ENCODE measurements at regions not wholly inside any gene's neighbourhood (a gene's known extent, or its start where the extent isn't known, plus 50 kb on each side); places are given as distances from the start of the nearest gene placed in this dataset.

DNA sequence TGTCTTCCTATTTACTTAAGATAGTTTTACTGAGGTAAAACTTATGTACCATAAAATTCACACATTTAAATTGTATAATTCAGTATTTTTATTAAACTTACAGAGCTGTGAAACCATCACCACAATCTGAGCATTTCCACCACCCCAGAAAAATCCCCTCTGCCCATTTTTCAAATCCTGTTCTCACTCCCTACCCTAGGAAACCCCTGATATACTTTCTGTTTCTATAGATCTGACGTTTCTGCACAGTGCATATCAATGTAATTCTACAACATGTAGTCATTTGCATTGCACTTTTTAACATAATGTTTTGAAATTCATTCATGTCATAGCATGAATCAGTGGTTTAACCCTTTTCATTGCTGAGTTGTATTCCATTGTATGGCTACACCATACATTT, 96.7 kb upstream of the OPRM1 start:
- Mint-ChIP-seq H3K4me1 (no peaks in the 10 kb centered on the region), H3K9me3 (no peaks in the 10 kb centered on the region), H3K27me3 (peaks cover 10% of the 10 kb centered on the region), H3K27ac (no peak overlapping the region), H3K4me3 (no peak overlapping the region)
- DNase-seq, result no peak
- ATAC-seq, result peak; percentile 69

DNA sequence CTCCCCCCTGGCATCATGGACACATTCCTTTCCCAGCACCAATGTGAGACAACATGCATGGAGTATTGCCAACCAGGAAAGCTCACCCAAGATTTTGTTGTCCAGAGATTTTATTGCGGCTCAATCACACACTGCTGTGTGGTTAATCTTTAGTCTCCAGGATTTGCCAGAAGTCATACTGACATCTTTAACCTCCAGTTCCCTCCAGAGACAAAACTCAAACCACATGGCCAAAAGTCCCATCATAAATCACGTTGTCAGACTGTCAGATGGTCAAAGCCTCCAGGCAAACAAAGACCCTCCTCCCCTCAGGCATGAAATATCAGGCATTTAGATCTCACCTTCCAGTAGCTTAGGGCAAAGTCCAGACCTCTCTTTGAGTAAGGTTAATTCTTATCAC, 97.3 kb upstream of the OPRM1 start:
- H3K4me3 Mint-ChIP-seq, result no peak overlapping the region
- peaks cover 7% of the 10 kb centered on the region for H3K27me3 Mint-ChIP-seq
- ATAC-seq (no peak), DNase-seq (no peak)
- no peaks in the 10 kb centered on the region for H3K4me1 Mint-ChIP-seq
- no peak overlapping the region for H3K27ac Mint-ChIP-seq
- H3K9me3 Mint-ChIP-seq, result no peaks in the 10 kb centered on the region

DNA sequence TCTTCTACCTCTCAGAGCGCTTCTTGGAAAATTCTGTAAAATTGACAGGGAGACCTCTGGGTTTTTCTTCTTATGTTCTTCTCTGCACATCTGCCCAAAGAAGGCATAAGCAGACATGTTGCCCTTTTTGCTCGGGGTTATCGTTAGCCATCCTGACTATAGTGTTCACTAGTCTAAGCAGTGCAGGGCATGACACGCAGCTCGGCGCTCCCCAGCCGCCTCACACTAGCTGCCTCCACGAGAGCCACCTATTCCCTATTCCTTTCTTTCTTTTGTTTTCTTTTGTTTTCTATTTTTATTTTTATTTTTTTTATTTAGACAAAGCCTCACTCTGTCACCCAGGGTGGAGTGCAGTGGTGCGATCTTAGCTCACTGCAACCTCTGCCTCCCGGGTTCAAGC, 100.2 kb upstream of the OPRM1 start:
- ATAC-seq (no peak), DNase-seq (no peak)
- H3K4me1 Mint-ChIP-seq, result no peaks in the 10 kb centered on the region
- H3K9me3 Mint-ChIP-seq, result no peaks in the 10 kb centered on the region
- H3K4me3 Mint-ChIP-seq, result no peak overlapping the region
- peak overlapping the region in 1 of 2 donors; percentile 13 for H3K27ac Mint-ChIP-seq
- H3K27me3 Mint-ChIP-seq, result no peaks in the 10 kb centered on the region

DNA sequence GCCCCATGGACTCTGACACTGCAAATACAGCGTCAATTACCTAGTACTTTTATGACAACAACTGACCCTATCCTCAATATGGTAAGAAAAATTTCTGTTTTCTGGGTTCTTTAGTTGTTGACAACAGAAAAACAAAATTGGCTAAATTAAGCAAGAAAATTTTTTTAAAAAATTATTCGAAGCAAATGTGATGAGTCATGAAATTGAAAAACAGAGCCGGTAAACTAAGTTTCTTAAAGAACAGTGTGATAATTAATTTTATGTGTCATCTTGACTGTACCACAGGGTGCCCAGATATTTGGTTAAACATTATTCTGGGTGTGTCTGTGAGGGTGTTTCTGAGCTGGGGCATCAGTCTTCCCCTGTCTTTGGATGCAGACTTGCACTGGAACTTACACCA, 107.6 kb upstream of the OPRM1 start:
- no peak overlapping the region for H3K4me3 Mint-ChIP-seq
- no peak overlapping the region for H3K27ac Mint-ChIP-seq
- no peak for DNase-seq
- H3K27me3 Mint-ChIP-seq, result no peaks in the 10 kb centered on the region
- no peak for ATAC-seq
- H3K4me1 Mint-ChIP-seq, result no peaks in the 10 kb centered on the region
- no peaks in the 10 kb centered on the region for H3K9me3 Mint-ChIP-seq

DNA sequence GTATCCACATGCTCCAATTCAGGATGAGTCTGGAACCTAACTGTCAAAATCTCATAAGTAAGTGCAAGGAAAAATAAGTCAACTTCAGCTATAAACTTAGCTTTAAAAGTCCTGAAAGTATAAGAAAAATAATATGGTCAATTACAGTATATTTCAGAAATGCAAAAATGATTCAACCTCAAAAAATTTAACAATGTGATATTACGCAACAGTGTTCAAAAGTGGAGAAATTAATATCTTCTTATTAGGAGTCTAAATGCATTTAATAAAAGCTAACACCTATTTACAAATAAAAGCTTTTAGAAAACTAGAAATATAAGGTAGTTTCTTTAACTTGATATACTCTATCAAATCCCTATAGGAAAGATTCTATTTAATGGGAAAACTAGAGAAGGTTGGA, 111.2 kb upstream of the OPRM1 start:
- Mint-ChIP-seq H3K4me3 (no peak overlapping the region), H3K4me1 (no peaks in the 10 kb centered on the region), H3K27me3 (no peaks in the 10 kb centered on the region), H3K27ac (no peak overlapping the region), H3K9me3 (no peaks in the 10 kb centered on the region)
- ATAC-seq (no peak), DNase-seq (no peak)

DNA sequence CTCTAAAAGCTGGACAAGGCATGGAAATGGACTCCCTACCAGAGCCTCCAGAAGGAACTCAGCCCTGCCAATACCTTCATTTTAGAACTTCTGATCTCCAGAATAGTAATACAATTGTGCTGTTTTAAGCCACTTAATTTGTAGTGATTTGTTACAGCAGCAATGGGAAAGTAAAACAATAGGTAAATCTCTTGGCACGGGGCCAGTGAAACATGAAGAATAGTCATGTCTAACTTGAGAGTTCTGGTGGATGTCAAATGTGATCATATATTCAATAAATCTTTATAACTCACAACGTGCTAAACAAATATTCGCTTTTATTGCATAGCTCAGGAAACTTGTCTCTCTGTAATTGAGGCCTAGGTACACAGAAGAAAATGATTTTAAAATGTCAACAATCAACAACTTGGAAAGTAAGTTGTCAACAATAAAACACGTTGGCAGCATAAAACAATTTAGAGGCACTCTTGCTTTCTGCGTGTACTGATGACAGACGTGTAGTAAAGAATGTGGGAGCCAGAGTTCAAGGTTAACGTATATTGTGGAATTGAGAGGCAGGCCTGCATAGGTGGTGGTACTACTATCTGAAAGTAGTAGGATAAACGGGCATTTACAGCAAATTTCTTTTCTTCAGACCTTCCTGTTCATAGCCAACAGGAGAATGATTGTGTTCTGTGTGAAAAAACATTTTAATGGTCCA, 140.5 kb upstream of the OPRM1 start:
- H3K4me1 Mint-ChIP-seq, result no peaks in the 10 kb centered on the region

DNA sequence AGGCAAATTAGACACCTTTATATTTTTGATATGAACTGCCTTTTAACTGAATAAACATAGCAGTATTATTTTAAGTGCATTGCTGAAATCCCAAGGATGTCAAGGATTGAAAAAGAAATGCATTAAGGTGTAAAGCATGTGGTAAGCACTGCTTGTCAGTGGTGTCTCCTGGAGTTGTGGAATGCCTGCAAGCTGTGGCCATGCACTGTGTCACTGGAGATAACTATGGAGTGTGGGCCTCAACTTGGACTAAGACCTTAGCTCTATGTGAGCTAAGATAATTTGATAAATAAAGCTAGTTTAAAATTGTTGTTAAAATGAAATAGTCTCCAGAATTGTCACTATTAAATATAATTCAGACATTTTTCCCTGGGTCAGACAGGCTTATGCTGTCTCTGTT, 156.6 kb upstream of the OPRM1 start:
- Mint-ChIP-seq H3K4me3 (no peak overlapping the region), H3K4me1 (no peaks in the 10 kb centered on the region), H3K27ac (no peak overlapping the region), H3K9me3 (peaks cover 0 to 4% of the 10 kb centered on the region in 2 donors), H3K27me3 (no peaks in the 10 kb centered on the region)
- ATAC-seq, result no peak
- no peak for DNase-seq

More for the DNA sequence above, 140.5 kb upstream of the OPRM1 start:
- H3K4me3 Mint-ChIP-seq, result no peak overlapping the region
- H3K27ac Mint-ChIP-seq, result no peak overlapping the region
- ATAC-seq, result no peak
- peaks cover 5% of the 10 kb centered on the region for H3K27me3 Mint-ChIP-seq
- no peaks in the 10 kb centered on the region for H3K9me3 Mint-ChIP-seq
- no peak for DNase-seq

DNA sequence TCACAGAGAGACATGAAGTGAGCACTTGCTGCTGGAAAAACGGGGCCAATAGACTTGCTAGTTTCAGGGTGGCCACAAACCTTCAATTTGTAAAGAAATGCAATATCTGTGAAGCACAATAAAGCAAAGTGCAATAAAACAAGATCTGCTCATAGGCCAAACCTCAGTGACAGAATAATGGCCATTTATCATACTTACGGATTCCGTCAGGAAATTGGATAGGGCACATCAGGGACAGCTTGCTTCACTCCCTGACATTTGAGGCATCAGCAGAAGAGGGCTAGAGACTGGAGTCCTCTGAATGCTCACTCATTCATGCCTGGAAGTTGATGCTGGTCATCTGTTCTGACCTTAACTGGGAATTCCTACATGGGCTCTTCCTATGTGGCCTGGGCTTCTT, 165.5 kb upstream of the OPRM1 start:
- Mint-ChIP-seq H3K27me3 (no peaks in the 10 kb centered on the region), H3K9me3 (peaks cover 0 to 12% of the 10 kb centered on the region in 2 donors), H3K27ac (no peak overlapping the region), H3K4me1 (no peaks in the 10 kb centered on the region), H3K4me3 (no peak overlapping the region)
- no peak for DNase-seq
- ATAC-seq, result no peak

DNA sequence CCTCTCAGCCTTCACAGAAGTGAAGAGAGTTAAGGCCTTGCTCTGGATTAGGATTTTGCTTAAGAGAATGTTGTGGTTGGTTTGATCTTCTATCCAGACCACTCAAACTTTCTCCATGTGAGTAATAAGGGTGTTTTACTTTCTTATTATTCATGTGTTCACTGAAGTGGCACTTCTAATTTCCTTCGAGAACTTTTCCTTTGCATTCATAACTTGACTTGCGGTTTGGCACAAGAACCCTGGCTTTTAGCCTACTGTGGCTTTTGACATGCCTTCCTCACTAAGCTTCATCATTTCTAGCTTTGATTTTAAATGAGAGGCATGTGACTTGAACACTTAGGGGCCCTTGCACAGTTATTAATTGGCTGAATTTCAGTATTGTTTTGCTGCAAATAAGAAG, 166.1 kb upstream of the OPRM1 start:
- H3K27me3 Mint-ChIP-seq, result no peaks in the 10 kb centered on the region
- no peaks in the 10 kb centered on the region for H3K4me1 Mint-ChIP-seq
- no peak for DNase-seq
- peaks cover 0 to 17% of the 10 kb centered on the region in 2 donors for H3K9me3 Mint-ChIP-seq
- H3K27ac Mint-ChIP-seq, result no peak overlapping the region
- ATAC-seq, result peak; percentile 50
- H3K4me3 Mint-ChIP-seq, result no peak overlapping the region

DNA sequence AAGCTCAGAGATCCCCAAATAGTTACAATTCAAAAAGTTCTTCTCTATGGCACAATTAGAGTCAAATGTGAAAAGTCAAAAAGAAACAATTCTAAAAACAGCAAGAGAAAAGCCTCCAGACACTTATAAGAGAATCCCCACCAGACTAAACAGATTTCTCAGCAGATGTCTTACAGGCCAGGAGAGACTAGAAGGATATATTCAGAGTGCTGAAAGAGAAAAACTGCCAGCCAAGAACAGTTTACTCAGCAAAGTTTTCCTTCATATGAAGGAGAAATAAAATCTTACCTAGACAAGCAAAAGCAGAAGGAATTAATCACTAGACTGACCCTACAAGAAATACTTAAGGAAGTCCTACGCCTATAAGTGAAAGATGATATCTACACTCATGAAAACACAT, 176.1 kb upstream of the OPRM1 start:
- Mint-ChIP-seq H3K4me1 (no peaks in the 10 kb centered on the region), H3K9me3 (peaks cover 5 to 9% of the 10 kb centered on the region in 2 donors), H3K4me3 (no peak overlapping the region), H3K27me3 (peaks cover 12% of the 10 kb centered on the region), H3K27ac (no peak overlapping the region)
- no peak for ATAC-seq
- no peak for DNase-seq

DNA sequence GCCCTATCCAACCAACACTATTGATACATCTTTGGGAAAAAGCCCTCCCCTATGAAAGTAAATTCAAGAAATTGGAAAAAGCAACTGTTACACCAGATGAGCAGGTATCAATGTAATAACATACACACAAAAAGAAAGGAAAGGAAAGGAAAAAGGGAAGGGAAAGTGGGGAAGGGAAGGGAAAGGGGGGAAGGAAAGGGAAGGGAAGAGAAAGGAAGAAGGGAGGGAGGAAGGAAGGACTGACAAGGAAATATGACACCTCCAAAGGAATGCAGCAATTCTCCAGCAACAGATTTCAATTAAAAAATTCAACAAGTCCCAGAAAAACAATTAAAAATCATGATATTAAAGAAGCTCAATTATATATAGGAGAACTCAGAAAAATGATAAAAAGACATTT, 176.9 kb upstream of the OPRM1 start:
- Mint-ChIP-seq H3K27ac (no peak overlapping the region), H3K9me3 (peaks cover 4 to 5% of the 10 kb centered on the region in 2 donors), H3K4me1 (no peaks in the 10 kb centered on the region), H3K27me3 (peaks cover 12% of the 10 kb centered on the region), H3K4me3 (no peak overlapping the region)
- no peak for DNase-seq
- no peak for ATAC-seq

DNA sequence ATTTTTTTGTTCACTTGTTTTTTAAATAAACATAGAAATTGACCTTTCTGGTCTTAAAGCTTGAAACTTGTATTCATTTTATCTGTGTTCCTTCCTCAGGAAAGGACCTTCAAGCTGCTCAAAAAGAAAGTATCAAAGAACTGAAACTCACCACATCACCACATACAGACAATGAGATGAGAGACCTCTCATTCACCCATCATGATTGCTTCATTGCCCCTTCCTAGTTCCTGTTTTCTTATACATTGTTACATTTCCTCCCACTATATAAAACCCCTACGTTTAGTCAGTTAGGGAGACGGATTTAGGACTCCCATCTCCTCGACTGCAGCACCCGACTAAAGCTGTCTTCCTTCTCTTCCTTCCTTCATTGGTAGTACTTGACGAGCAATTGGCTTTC, 180.5 kb upstream of the OPRM1 start:
- Mint-ChIP-seq H3K4me1 (no peaks in the 10 kb centered on the region), H3K4me3 (no peak overlapping the region), H3K27ac (no peak overlapping the region), H3K9me3 (peaks cover 4 to 5% of the 10 kb centered on the region in 2 donors), H3K27me3 (peaks cover 12% of the 10 kb centered on the region)
- ATAC-seq (no peak), DNase-seq (no peak)

DNA sequence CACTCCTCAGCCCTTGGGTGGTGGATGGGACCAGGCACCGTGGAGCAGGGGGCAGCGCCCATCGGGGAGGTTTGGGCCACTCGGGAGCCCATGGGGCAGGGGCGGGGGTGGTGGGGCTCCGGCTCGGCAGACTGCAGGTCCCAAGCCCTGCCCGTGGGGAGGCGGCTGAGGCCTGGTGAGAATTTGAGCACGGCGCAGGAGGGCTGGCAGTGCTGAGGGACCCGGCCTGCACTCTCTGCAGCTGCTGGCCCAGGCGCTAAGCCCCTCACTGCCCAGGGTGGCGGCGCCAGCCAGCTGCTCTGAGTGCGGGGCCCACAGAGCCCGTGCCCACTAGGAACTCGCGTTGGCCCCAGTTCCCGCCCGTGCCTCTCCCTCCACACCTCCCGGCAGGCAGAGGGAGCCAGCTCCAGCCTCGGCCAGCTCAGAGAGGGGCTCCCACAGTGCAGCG, 182.1 kb upstream of the OPRM1 start:
- ATAC-seq (peak; percentile 48), DNase-seq (no peak)
- Mint-ChIP-seq H3K27me3 (peaks cover 7% of the 10 kb centered on the region), H3K9me3 (peaks cover 2 to 3% of the 10 kb centered on the region in 2 donors), H3K27ac (no peak overlapping the region), H3K4me3 (no peak overlapping the region), H3K4me1 (no peaks in the 10 kb centered on the region)

DNA sequence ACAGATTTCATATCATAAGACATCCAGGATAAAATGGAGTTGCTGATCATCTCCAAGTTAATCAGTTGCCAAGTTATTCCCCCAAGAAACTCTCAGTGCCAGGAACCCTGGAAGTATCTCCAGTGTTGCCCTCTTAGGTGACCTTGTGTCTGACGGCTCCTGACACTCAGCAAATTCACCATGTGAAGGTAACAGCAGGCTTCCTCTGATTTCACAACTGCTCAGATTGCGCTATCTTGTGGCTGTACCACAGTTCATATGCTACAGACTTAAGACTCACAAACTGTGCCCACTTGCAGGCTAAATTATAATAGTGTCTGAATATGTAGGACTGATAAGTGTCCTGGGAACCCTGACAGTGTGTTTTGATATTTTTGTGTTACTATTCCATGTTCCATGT, 186.6 kb upstream of the OPRM1 start:
- DNase-seq (no peak), ATAC-seq (no peak)
- Mint-ChIP-seq H3K4me3 (no peak overlapping the region), H3K4me1 (no peaks in the 10 kb centered on the region), H3K27ac (no peak overlapping the region), H3K27me3 (peaks cover 7% of the 10 kb centered on the region), H3K9me3 (peaks cover 0 to 5% of the 10 kb centered on the region in 2 donors)

DNA sequence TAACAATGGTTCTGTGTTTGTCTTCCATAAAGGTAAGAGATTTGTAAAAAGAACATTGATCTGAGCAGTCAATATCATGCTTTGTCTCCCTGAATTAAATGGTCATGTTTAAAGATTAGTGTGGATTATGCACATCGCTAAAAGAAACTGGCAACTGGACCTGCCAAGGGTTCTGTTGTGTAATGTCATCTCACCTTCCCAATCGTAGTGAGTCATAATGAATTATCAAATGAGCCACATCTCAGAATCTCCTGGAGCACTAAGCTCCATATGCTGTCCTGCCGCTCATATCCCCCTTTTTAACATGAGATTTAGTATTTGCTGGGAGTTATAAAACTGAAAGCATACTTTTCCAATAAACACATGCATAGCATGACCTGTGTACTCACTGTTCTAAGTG, 187.0 kb upstream of the OPRM1 start:
- ATAC-seq, result no peak
- Mint-ChIP-seq H3K27ac (no peak overlapping the region), H3K4me1 (no peaks in the 10 kb centered on the region), H3K9me3 (peaks cover 0 to 5% of the 10 kb centered on the region in 2 donors), H3K4me3 (no peak overlapping the region), H3K27me3 (peaks cover 7% of the 10 kb centered on the region)
- DNase-seq, result no peak

DNA sequence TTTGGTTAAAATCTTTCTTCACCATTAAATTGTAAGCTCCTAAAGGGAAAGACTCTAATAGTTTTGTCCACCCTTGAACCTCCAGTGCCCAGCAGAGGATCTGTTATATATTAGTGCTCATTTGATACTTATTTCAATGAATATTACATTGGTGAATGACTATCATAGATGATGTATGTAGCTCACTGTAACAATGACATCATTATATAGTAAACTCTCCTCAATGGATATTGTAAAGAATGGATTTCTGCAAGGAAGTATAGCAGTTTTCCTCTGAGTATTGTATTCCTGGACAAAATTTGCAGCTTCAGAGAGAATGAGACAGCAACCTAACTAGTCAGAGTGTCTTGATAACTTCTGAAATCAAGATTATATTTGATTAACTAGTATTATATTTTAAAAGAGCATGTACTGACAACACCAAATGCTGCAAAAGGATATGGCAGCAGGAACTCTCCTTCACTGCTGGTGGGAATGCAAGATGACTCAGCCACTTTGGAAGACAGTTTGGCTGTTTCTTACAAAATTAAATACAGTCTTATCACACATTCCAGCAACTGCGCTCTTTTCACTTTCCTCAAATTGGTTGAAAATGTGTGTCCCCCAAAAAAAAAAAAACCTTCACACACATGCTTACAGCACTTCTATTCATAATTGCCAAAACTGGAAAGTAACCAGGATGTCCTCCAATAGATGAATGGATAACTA, 189.8 kb upstream of the OPRM1 start:
- Mint-ChIP-seq H3K4me3 (no peak overlapping the region), H3K27me3 (peaks cover 14% of the 10 kb centered on the region), H3K27ac (no peak overlapping the region), H3K4me1 (no peaks in the 10 kb centered on the region), H3K9me3 (peaks cover 0 to 11% of the 10 kb centered on the region in 2 donors)
- DNase-seq, result no peak
- ATAC-seq, result no peak

Measured in stimulated activated naive CD8-positive, alpha-beta T cell treated with anti-CD3 and anti-CD28 coated beads, Interleukin-15, amount 100 ng/mL, for 72 hours (primary cell).